H4 (cell line): ENCODE measurements at regions not wholly inside any gene's neighbourhood (a gene's known extent, or its start where the extent isn't known, plus 50 kb on each side); places are given as distances from the start of the nearest gene placed in this dataset.
"Not testable (repeated sequence)": the region's sequence is repeated elsewhere in the genome, so short reads cannot be mapped to it uniquely, and the experiment has no call there.

Experiments
- DNase-seq: peaks from one replicate; pipeline ENCODE4 v3.0.0-alpha.2; 2015; ENCODE audit warnings: low spot score

DNA sequence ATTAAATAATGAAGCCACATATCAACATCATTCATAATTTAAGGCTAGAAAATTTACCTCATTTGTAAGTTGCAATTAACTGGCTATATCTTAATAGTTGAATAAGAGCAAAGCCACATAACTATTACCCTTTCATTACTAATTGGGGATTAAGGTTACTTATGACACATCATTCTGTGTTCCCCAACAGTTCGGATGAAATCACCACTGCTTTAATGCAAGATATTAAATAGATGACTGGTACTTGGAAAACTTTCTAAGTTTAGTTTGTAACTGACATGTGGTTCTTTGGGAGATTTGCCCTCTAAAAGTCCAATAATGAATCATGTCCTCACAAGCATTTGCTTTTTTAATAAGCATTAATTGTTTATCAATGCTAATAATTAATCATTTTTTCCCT lies 109.1 kb downstream of the MTERF1 start:
- DNase-seq, result no peak

GRCh38 chr7:91771921-91772815 lies 108.3 kb downstream of the MTERF1 start:
- DNase-seq, result no peak

DNA sequence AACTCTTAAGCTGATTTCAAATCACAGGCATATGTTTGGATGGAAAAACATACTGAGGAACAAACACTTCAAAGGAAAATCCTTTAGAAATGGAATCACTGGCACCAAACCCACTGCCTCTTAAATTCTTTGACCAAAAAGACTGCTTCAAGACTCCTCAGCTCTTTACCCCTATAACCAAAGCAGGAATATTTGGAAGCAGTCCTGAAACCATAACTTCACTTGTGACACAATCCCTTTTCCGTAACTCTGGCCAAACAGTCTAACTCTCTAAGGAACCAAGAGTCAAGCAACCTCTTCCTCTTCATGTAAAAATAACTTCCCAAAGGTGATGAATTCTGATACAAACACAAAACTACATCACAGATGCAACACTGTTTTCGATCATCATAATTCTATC lies 104.3 kb downstream of the MTERF1 start:
- DNase-seq, result no peak

DNA sequence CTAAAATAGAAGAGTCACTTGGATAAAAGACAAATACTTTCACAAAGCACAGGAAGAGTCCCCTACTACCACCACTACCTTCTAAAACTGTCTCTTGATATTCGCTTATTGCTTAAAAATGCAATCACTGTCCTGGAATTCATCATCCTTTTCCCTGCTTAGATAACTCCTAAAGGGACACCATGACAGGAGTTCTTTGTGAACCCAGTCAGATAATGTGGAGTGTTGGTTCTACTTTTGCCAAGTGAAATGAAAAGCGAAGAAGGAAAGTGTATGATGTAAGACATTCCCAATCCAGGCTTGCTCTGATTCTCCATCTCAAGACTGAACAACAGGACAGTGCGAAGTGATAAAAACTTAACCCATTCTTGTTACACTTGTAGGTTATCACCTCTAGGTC lies 103.0 kb downstream of the MTERF1 start:
- DNase-seq, result no peak

DNA sequence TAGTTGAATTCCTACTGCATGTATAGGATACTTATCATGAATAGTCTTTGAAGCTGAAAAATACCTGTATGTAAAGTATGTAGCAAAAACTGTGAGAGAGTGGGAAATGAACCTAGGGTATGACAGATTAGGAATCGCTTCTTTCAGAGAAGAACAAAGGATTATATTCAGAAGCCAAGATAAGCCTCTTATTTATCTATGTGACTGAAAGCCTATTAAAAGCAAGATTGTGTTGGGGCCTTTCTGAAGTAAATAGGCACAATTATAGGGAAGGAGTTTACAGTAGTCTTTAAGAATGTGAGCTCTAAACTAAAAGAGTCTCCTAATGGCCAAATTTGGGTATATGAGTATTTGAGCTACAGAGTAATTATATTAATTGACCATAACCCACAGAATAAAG lies 102.1 kb downstream of the MTERF1 start:
- no peak for DNase-seq

DNA sequence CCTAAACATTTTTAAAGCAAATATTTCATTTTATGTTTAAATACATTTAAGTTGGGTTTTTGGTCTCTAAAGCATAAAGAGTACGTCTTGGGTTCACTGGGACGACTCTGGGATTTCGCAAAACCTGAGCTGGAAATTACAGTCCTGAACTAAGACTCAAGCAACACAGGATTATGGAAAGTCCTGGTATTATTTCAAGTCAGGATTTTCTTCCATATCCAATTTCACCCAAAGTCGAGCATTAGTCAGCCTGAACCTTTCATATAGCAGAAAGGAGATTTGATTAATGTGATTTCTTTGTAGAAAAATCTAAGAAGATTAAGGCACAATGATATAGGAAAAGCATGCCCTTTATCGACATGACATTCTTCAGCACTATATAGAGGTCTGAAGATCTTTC lies 100.0 kb downstream of the MTERF1 start:
- DNase-seq, result no peak

GRCh38 chr7:91784469-91784868 lies 96.0 kb downstream of the MTERF1 start:
- peak; percentile 61 for DNase-seq

DNA sequence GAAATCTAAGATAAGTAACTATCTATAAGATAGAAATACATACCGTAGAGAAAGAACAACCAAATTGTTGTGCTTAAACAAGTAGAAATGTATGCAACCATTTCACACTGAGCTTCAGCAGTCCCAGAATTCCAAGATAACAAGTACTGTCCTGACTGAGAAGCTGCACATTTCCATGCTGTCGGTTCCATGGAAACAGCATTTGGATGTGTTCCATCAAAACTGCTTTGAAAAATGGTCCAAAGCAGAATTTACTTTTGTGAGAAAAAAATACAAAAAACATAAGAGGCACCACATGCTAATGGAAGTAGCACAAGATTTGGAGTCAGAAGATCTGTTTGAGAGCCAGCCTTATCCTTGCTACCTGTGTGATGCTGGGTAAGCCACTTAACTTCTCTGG lies 92.6 kb downstream of the MTERF1 start:
- DNase-seq, result no peak

- DNase-seq, result no peak
Measured at GRCh38 chr7:91789086-91789485, 91.4 kb downstream of the MTERF1 start.

GRCh38 chr7:91789558-91789957 lies 90.9 kb downstream of the MTERF1 start:
- DNase-seq, result no peak

DNA sequence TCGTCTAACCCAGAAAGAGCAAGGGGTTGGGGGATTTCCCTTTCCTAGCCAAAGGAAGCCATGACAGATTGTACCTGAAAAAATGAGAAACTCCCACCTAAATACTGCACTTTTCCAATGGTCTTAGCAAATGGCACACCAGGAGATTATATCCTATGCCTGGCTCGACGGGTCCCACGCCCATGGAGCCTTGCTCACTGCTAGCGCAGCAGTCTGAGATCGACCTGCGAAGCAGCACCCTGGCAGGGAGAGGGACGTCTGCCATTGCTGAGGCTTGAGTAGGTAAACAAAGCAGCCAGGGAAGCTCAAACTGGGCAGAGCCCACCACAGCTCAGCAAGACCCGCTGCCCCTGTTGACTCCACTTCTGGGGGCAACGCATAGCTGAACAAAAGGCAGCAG lies 89.9 kb downstream of the MTERF1 start:
- DNase-seq, result not testable (repeated sequence)

GRCh38 chr7:91796122-91796521 lies 84.4 kb downstream of the MTERF1 start:
- no peak for DNase-seq

DNA sequence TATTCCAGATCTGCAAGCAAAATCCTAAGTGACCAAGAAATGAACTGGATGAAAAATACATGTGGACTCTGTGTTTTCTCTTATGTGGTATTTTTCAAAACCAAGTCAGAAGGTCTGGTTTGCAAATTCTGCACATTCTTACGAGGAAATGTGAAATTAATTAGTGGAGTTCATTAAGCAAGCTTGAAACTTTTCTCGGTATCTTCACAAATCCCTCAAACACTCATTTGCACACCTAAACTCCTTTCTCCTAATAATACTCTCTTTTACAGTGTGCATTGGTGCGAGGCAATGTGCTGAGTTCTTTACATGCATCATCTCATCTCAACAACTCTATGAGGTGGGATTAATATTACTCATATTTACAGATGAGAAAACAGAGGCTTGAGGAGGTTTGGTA lies 82.1 kb downstream of the MTERF1 start:
- no peak for DNase-seq

GRCh38 chr7:91800389-91800788 lies 80.1 kb downstream of the MTERF1 start:
- DNase-seq, result no peak

- DNase-seq, result no peak
Measured at GRCh38 chr7:91801331-91801983, 79.0 kb downstream of the MTERF1 start.

- DNase-seq, result no peak
Measured at GRCh38 chr7:91811236-91811635, 69.3 kb downstream of the MTERF1 start.

DNA sequence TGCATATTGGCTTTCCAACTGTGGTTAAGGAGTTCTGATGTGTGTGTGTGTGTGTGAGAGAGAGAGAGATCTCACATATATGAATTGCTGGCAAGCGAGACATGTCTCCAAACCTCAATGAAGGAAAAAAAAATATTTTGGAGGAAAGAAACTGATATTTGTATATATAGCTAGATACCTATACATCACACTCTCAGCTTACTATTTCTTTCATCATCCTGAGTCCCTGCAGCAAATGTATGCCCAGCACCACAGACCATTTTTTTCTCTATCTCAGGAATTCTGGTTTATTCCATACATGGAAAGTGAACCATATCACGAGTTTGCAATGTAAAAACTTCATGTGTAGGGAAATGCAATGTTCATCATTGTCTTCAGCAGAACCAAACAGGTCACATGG lies 68.9 kb downstream of the MTERF1 start:
- DNase-seq, result no peak

GRCh38 chr7:91812388-91812787 lies 68.1 kb downstream of the MTERF1 start:
- DNase-seq, result no peak

DNA sequence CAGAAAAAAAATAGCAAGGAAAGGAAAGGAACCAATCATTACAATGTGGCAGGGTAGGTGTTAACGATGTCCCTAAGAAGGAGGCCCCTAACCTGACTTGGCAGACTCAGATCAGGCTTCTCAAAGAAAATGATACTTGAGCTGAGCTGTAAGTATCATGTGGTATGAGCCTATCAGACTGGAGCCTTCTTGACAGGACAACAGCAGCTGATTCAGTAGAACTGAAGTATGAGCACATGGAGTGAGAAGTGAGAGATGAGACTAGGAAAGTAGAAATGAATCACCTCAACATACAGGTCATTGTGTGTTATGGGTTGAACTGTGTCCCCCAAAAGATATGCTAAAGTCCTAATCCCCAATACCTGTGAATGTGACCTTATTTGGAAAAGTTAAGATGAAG lies 66.3 kb downstream of the MTERF1 start:
- no peak for DNase-seq
